Tibial nerve (tissue), 4 donors: ENCODE measurements at regions not wholly inside any gene's neighbourhood (a gene's known extent, or its start where the extent isn't known, plus 50 kb on each side); places are given as distances from the start of the nearest gene placed in this dataset.

Experiments
- DNase-seq, 2 donors: peaks; one replicate each; pipeline ENCODE4 v3.0.0-alpha.2; 2019; ENCODE audit warnings: low spot score in 2 of 2
- H3K27ac ChIP-seq, 4 donors: fragments of 200-600 bp; sonication (generic) in 3 of 4; one replicate each; pipeline ENCODE4 v1.5.1; 2017 to 2019; ENCODE audit warnings: mild to moderate bottlenecking in 1 of 4
- H3K27me3 ChIP-seq, 2 donors: fragments of 200-600 bp; sonication (generic) in 1 of 2; one replicate each; pipeline versions ENCODE4 v1.5.1 to v1.6.0; 2017 to 2019
- H3K36me3 ChIP-seq, 3 donors: fragments of 200-600 bp; sonication (generic); one replicate each; pipeline ENCODE4 v1.5.1; 2018 to 2019
- H3K4me1 ChIP-seq, 4 donors: fragments of 200-600 bp; sonication (generic) in 3 of 4; one replicate each; pipeline ENCODE4 v1.5.1; 2017 to 2019
- H3K4me3 ChIP-seq, 4 donors: fragments of 200-600 bp; sonication (generic) in 3 of 4; one replicate each; pipeline ENCODE4 v1.5.1; 2017 to 2019; ENCODE audit warnings: mild to moderate bottlenecking in 1 of 4, moderate library complexity in 1 of 4
- H3K9me3 ChIP-seq, 4 donors: fragments of 200-600 bp; sonication (generic) in 3 of 4; one replicate each; pipeline ENCODE4 v1.5.1; 2017 to 2019
- EP300 ChIP-seq, 2 donors: sonication (generic); formaldehyde crosslinking; IDR thresholded peaks; one replicate each; pipeline ENCODE4 v1.6.1; 2017; ENCODE audit warnings: antibody characterized with exemption in 2 of 2, mild to moderate bottlenecking in 1 of 2
- POLR2A ChIP-seq, 2 donors: fragments of 450-650 bp; IDR thresholded peaks; one replicate each; pipeline ENCODE4 v1.6.1; 2017; ENCODE audit warnings: antibody characterized with exemption in 2 of 2, mild to moderate bottlenecking in 2 of 2, moderate library complexity in 2 of 2
- WGBS, 2 donors: methylation state at CpG; one replicate each; pipeline ENCODE4 v1.1.5; 2018; 5-methylcytosine and 5-hydroxymethylcytosine counted together
- TF ChIP-seq, protein P1 (sequence below), 5 experiments: fragments of 200-600 bp in 3 of 5; fragments of 450-650 bp in 2 of 5; sonication (generic) in 3 of 5; IDR thresholded peaks; one replicate each; pipeline ENCODE4 v1.5.1; 2016 to 2019; ENCODE audit warnings: antibody characterized with exemption in 5 of 5, mild to moderate bottlenecking in 3 of 5, moderate library complexity in 2 of 5

DNA sequence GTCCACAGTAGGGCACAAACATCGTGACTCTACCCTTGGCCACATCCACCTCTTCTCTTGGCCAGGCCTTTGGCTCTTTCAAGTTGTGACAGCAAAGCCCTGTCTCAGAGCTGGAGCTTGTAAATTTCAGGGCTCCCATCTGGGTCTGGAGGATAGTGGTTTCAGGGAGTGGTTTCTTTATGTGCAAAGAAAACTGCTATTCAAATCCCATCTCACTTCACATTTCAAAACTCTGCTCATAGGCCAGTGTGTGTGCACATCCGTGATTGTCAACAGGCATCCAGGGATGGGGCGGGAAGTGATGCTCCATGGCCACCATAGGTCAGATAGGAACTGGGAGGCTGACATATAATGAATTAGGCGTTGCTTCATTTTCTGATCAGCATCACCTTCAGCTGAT lies 107.8 kb upstream of the IL12B start:
- Histone ChIP-seq H3K9me3 (no peaks in the 10 kb centered on the region), H3K4me1 (no peaks in the 10 kb centered on the region), H3K36me3 (no peaks in the 10 kb centered on the region), H3K27ac (no peak overlapping the region), H3K27me3 (no peaks in the 10 kb centered on the region), H3K4me3 (no peak overlapping the region)
- WGBS, 2 donors: 78% methylated on average over 4 of the region's 4 CpGs
- no peak for TF ChIP-seq EP300 (IDR thresholded peaks at IDR 0.05)
- no peak for TF ChIP-seq POLR2A (IDR thresholded peaks at IDR 0.05)
- TF ChIP-seq, protein P1, sequence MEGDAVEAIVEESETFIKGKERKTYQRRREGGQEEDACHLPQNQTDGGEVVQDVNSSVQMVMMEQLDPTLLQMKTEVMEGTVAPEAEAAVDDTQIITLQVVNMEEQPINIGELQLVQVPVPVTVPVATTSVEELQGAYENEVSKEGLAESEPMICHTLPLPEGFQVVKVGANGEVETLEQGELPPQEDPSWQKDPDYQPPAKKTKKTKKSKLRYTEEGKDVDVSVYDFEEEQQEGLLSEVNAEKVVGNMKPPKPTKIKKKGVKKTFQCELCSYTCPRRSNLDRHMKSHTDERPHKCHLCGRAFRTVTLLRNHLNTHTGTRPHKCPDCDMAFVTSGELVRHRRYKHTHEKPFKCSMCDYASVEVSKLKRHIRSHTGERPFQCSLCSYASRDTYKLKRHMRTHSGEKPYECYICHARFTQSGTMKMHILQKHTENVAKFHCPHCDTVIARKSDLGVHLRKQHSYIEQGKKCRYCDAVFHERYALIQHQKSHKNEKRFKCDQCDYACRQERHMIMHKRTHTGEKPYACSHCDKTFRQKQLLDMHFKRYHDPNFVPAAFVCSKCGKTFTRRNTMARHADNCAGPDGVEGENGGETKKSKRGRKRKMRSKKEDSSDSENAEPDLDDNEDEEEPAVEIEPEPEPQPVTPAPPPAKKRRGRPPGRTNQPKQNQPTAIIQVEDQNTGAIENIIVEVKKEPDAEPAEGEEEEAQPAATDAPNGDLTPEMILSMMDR (IDR thresholded peaks at IDR 0.05): no peak
- DNase-seq: no peak

DNA sequence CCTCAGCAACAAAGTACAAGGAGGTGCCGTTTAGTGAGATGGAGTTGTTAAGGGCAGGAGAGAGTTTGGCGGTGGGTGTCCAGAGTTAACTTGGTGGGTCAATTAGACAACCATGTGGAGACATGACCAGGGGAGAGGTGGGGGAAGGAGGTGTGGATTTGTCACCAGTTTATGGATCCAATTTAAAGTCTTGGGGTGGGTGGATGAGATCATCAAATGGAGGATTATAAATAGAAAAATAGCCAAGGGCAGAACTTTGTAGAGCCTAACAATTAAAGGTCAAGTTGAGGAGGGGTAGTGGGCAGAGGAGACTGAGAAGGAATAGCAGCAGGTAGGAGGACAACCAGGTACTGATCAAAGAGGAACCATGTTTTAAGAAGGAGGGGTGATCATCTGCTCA lies 108.7 kb upstream of the IL12B start:
- DNase-seq: no peak
- H3K4me3 ChIP-seq: no peak overlapping the region
- H3K9me3 ChIP-seq: no peaks in the 10 kb centered on the region
- 91 to 94% methylated on average over 2 of the region's 2 CpGs for WGBS, 2 donors
- no peaks in the 10 kb centered on the region for H3K27me3 ChIP-seq
- TF ChIP-seq POLR2A (IDR thresholded peaks at IDR 0.05) (no peak), EP300 (IDR thresholded peaks at IDR 0.05) (no peak)
- TF ChIP-seq, protein P1 (IDR thresholded peaks at IDR 0.05): no peak
- no peak overlapping the region for H3K27ac ChIP-seq
- H3K36me3 ChIP-seq: no peaks in the 10 kb centered on the region
- H3K4me1 ChIP-seq: no peaks in the 10 kb centered on the region

DNA sequence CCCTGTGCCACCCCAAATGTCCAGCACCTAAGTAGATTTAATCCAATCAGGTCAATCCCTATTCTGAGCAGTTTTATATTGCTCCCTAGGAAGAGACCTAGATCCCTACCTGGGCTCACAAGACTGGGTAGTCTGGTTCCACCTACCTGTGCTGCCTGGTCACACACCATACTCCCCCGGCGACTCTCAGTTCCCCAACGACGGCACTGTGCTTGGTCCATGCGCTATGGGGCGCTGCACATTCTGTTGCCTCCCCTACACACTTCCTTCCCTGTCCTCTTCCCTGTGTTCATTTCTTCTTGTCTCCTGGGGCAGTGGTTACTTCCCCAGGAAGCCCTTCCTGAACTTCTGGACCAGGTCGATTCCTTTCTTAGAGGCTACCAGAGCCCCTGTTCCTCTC lies 109.9 kb upstream of the IL12B start:
- no peak for DNase-seq
- Histone ChIP-seq H3K4me3 (no peak overlapping the region), H3K27me3 (no peaks in the 10 kb centered on the region), H3K27ac (no peak overlapping the region), H3K36me3 (no peaks in the 10 kb centered on the region), H3K4me1 (no peaks in the 10 kb centered on the region), H3K9me3 (no peaks in the 10 kb centered on the region)
- WGBS, 2 donors: 75 to 85% methylated on average over 7 of the region's 7 CpGs
- TF ChIP-seq, protein P1 (IDR thresholded peaks at IDR 0.05): no peak
- TF ChIP-seq EP300 (IDR thresholded peaks at IDR 0.05) (no peak), POLR2A (IDR thresholded peaks at IDR 0.05) (no peak)

DNA sequence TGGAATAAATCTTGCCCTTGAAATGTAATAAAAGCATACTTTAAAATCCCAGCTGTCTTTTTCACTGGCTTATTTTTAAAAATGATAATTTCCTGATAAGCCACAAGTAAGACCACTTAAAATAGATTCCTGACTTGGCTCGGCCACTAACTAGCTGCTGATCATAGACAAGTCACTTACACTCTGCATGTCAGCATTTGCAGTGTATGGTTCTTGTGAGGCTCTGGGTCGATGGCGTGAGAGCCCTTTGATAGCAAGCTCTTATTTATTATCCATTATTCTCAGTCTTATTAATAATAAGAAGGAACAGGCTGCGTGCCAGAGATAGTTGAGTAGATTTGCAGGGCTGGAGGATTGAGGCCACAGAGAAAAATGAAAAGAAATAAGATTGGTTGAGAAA lies 110.7 kb upstream of the IL12B start:
- TF ChIP-seq, protein P1 (IDR thresholded peaks at IDR 0.05): no peak
- TF ChIP-seq EP300 (IDR thresholded peaks at IDR 0.05) (no peak), POLR2A (IDR thresholded peaks at IDR 0.05) (no peak)
- H3K27ac ChIP-seq: no peak overlapping the region
- 59 to 80% methylated on average over 4 of the region's 4 CpGs for WGBS, 2 donors

DNA sequence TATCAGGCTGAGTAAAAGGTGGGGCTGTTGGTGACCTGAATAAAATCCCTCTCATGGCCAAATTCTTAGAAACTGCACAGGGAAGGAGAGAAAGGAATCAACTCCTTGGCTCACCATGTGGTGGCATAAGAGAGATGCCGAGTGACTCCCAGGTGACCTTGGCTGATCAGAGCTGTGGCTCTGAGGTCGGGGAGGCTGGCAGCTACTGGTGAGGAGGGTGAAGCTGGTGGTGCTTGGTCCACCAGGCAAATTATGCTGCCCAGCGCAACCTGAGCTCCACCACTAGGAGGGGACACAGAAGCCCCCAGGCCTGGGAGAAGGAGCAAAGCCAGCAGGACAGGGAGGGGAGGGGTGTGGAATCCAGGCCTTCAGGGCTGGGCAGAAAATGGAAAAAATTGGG lies 111.2 kb upstream of the IL12B start:
- no peak for DNase-seq
- H3K27me3 ChIP-seq: no peaks in the 10 kb centered on the region
- H3K4me3 ChIP-seq: no peak overlapping the region
- no peak overlapping the region for H3K27ac ChIP-seq
- no peaks in the 10 kb centered on the region for H3K9me3 ChIP-seq
- no peaks in the 10 kb centered on the region for H3K36me3 ChIP-seq
- TF ChIP-seq, protein P1 (IDR thresholded peaks at IDR 0.05): no peak
- no peak for TF ChIP-seq POLR2A (IDR thresholded peaks at IDR 0.05)
- TF ChIP-seq EP300 (IDR thresholded peaks at IDR 0.05): no peak
- no peaks in the 10 kb centered on the region for H3K4me1 ChIP-seq
- 42 to 49% methylated on average over 3 of the region's 3 CpGs for WGBS, 2 donors

More for the DNA sequence above, 110.7 kb upstream of the IL12B start:
- no peaks in the 10 kb centered on the region for H3K4me1 ChIP-seq
- H3K27me3 ChIP-seq: no peaks in the 10 kb centered on the region
- DNase-seq: no peak
- no peaks in the 10 kb centered on the region for H3K9me3 ChIP-seq
- H3K4me3 ChIP-seq: no peak overlapping the region
- H3K36me3 ChIP-seq: no peaks in the 10 kb centered on the region
